HG02938 (cell line): ENCODE measurements at regions not wholly inside any gene's neighbourhood (a gene's known extent, or its start where the extent isn't known, plus 50 kb on each side); places are given as distances from the start of the nearest gene placed in this dataset.
A peak's percentile ranks its signal among the peaks of the same experiment; 100 is the strongest.
"Not testable (repeated sequence)": the region's sequence is repeated elsewhere in the genome, so short reads cannot be mapped to it uniquely, and the experiment has no call there.

Source experiments
- ATAC-seq: cut with Tn5 transposase; IDR thresholded peaks from one replicate; pipeline ENCODE4 v1.9.1; 2021; ENCODE audit warnings: mild to moderate bottlenecking, moderate library complexity; ENCODE audit not compliant: unreplicated experiment

DNA sequence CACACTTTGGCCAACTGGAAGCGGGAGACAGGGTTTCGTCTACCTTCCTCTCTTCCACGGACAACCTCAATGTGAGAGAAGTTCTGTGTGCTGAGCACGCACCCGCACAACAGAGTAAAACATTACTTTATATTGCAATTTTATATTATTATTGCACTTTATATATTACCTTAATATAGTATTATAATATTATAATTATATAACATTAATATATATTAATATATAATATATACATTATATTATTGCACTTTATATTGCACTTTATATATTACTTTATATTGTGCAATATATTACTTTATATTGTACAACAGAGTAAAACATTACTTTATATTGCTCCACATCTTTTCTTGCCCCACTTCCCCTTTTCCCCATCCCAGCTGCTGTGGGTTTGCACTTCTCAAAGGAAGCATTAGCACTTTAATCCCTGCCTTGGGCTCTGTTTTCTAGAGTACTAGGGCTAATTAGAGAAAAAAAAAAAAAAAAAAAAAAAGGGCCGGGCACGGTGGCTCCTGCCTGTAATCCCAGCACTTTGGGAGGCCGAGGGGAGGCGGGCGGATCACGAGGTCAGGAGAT lies 76.4 kb upstream of the SLC4A7 start:
- no peak for ATAC-seq

DNA sequence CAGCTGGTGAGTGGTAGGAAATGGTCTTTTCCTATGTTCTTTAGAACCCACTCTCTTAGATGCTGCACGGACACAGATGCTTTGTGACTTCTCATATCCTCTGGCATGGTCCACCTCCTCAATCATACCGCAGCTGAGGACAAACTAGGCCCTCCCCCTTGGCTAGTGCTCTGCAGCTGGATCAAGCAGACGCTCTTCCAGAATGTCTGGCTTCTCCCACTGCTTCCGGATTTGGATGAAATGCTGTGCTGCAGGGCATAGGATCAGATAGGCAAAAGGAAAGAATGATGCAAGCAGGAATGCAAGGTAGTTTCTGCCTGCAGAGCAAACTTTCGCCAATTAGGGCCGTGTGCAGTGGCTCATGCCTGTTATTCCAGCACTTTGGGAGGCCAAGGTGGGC lies 75.7 kb upstream of the SLC4A7 start:
- ATAC-seq = no peak

DNA sequence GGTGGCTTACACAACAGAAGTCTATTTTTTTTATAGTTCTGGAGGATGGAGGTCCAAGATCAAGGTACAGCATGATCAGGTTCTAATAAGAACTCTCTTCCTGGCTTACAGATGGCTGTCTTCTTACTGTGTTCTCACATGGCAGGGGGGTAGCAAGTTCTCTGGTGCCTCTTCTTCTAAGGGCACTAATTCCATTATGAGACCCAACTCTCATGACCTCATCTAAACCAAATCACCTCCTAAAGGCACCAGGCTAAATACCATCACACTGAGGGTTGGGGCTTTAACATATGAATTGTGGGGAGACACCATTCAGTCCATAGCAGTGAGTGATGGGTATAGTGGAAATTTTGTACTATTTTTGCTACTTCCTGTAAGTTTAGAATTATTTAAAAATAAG lies 75.2 kb upstream of the SLC4A7 start:
- ATAC-seq = no peak

DNA sequence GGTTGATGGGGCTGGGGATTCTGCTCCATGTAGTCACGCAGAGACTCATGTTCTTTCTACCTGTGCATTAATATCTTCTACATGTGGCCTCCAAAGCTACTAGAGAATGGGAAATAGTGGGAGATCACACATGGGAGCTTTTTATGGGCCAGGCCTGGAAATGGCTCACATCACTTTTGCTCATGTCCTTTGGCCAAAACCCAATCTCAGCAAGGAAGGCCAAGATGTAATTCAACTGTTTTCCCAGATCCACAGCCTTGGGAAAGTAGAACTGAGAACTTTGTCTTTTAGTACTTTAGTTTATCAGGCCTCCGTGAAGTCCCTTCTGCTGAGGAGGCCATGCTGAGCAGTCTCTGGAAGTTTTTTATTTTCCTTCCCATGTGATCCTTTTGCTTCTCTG lies 73.2 kb upstream of the SLC4A7 start:
- ATAC-seq = no peak

DNA sequence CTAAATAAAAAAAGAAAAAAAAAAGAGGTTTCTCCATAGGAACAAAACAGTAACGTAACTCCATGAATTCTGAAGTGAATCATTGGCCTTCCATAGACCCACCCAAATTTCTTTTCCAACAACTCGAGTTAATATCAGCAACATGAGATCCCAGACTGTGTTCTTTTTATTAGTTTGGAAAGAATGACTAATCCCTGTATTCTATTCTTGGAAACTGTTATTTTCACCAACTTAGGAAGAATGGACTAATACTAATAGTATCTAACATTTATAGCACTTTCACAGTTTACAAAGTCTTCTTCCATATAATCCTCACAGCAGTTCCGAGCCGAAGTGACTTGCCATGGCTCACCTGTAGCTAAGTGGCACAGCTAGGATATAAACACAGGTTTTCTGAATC lies 72.7 kb upstream of the SLC4A7 start:
- no peak for ATAC-seq

DNA sequence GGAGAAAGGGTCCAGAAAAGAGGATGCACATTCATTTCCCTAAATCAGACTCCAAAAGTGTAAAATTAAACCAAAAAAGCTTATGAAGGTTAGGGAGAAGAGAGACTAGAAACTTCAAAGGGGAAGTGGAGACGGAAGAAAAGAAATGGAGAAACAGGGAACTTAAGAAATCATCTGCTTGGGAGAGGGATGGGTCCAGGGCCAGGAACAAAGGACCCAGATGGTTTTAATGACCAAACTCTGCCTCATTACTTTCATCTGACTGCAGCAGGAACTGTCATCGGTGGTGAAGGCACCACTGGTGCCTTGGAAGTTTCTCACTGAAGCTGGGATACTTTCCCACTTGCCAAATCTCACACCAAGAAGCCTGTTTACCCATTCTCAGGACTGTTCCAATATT lies 70.5 kb upstream of the SLC4A7 start:
- no peak for ATAC-seq

DNA sequence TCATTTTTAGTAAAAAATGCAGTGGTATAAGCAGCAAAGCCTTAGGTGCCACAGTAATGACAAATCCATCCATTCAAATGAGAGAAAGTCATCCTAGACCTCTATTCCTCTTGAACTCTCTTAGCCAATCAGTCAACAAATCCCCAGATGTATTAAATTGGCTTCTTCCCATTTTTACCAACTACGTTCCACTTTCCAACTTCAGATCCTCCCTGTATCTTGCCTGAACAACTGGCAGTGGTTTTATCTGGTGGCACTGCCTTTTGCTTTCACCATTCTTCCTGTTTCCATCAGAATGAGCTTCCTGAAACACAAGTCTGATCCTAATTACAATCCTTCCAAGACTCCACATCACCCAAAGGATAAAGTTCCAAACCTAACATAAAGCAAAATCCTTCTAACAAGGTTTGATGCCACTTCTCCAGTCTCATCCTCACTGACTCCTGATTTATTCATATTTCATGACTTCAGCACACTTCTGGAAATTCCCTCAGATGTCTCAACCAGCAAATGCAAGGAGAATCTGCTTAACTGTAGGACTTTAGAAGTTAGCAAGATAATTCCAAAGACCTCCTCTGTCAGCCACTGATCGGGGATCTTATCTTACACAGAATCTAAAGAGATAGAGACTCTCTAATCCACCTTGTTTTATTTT lies 69.8 kb upstream of the SLC4A7 start:
- ATAC-seq = no peak

DNA sequence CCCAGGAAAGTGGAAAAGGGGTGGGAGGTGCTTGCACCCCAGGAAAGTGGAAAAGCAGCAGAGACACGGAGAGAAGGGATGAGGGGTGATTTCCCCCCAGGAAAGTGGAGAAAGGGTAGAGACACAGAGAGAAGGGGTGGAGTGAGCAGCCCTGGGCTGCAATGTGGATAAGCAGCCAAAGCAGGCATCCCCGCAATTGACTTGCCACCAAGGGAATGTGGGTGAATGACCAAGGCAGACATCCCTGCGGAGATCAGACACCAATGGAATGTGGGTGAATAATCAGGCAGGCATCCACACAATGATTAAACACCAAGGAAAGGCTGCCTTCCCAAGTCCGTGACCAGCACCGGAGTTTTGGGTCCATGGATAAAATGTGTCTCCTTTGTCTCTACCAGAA lies 68.5 kb upstream of the SLC4A7 start:
- ATAC-seq = not testable (repeated sequence)

DNA sequence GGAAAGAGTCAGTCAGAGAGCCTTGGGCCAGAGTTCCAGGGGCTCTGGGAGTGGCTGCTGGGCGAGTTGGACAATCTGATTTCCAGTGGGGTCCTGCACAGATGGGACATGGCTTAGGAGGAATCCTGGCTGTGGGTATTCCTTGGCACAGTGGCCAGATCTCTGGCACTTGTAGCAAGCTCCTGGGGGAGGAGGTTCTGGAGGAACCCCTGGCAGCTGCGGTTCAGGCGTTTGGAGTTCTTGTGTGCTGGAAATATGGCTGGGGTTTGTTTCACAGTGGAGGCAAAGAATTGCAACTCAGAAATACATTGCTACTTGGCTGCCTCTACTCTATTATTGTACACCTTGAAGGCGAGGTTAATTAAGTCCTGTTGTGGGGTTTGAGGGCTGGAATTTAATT lies 67.2 kb upstream of the SLC4A7 start:
- not testable (repeated sequence) for ATAC-seq

DNA sequence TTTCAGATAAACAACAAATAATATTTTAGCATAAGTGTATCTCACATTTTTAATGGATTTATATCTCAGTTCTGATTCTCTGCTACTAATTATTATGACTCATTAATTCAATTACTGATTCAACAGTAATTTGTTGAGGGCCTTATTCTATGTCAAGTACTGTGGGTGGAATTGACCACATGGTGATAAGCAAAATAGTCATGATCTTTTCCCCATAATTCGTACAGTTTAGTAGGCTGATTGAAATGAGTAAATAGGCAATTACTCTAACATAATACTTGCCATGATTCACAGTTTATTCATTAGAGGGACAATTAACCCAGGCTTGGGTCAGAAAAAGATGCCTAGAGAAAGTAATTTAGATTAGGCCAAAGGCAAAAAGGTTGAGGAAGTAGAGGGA lies 60.9 kb upstream of the SLC4A7 start:
- no peak for ATAC-seq

DNA sequence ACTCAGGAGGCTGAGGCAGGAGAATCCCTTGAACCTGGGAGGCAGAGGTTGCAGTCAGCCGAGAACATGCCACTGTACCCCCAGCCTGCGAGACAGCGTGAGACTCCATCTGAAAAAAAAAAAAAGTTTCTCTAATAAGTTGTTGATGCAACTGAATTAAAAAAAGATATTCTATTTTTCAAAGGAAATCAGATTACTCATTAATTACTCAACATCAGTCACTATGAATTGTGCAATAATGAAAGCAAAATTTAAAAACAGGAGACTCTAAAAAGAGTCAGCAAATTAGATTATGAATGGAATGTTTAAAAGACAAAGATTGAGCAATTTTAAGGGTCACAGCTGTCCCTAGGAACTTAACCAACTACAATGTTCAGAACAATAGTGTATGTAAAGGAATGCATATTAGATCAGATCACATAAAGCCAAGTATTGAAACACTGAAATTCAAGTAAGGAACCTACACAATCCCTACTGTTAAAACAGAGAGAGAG lies 60.2 kb upstream of the SLC4A7 start:
- no peak for ATAC-seq

DNA sequence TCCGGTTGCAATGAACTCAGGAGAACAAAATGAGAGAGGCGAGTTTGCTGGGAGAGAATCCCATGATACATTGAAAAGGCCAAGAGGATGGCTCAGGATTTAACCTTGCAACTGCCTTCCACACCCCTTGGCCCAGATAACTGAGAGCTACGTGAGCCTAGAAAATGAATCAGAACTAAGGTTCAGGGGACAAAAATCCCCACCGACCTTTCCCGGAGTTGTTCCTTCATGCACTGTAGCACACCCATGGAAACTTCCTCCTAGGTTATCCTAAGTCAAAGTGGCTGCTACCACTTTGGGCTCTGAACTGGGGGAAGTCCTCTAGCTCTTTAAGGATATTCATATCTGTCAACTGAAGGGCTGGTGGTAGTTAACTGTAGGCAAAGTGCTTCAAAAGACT lies 58.3 kb upstream of the SLC4A7 start:
- no peak for ATAC-seq

DNA sequence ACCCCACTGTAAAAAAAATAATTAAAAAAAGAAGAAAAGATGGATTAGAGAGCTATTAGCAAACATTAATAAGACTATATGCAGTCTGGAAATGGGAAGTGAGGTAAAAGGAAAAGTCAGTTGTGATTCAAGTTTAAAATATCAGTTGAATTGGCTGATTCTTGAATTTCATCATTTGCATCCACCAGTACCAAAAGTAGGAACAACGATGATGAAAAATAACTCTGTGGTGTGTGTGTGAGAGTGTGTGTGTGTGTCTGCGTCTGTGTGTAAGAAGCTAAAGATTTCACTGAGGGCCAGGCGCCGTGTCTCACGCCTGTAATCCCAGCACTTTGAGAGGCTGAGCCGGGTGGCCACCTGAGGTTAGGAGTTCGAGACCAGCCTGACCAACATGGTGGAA lies 56.0 kb upstream of the SLC4A7 start:
- ATAC-seq = no peak

DNA sequence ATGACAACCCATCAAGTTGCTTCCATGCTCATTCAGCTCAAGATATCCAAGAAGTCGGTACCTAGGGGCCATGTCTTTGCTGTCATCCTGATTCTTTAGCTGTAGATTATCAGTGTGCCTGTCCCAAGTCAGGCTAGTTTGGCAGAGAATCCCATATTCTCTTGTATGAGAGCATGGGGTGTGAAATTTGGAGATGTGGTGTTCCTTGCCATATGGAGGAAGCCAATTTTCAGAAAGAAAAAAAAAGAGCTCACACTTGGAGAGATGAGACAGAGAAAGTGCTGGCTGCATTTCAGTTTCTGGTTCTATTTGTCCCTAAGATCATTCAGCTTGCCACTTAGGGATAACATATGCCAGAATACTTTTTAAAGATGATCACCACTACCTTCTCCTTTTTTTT lies 52.3 kb upstream of the SLC4A7 start:
- no peak for ATAC-seq

DNA sequence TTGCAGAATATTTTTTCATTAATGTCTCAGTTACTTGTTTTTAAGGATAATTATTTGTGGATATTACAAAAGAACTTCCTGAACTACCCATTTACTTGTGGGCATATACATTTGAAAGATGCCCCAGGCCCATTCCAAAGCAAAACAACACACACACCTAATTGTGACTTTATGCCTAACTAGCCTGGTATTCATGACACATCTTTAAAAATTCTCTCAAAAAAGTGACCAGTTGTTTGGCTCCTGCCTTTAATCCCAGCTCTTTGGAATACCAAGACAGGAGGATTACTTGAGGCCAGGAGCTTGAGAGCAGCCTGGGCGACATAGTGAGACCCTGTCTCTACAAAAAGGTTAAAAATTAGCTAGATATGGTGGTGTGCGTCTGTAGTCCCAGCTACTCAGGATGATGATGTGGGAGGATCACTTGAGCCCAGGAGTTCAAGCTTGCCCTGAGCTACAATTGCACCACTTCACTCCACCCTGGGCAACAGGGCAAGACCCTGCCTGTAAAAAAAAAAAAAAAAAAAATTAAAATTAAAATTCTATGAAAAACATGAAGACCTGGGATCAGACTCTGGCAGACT lies 51.7 kb upstream of the SLC4A7 start:
- ATAC-seq = no peak

DNA sequence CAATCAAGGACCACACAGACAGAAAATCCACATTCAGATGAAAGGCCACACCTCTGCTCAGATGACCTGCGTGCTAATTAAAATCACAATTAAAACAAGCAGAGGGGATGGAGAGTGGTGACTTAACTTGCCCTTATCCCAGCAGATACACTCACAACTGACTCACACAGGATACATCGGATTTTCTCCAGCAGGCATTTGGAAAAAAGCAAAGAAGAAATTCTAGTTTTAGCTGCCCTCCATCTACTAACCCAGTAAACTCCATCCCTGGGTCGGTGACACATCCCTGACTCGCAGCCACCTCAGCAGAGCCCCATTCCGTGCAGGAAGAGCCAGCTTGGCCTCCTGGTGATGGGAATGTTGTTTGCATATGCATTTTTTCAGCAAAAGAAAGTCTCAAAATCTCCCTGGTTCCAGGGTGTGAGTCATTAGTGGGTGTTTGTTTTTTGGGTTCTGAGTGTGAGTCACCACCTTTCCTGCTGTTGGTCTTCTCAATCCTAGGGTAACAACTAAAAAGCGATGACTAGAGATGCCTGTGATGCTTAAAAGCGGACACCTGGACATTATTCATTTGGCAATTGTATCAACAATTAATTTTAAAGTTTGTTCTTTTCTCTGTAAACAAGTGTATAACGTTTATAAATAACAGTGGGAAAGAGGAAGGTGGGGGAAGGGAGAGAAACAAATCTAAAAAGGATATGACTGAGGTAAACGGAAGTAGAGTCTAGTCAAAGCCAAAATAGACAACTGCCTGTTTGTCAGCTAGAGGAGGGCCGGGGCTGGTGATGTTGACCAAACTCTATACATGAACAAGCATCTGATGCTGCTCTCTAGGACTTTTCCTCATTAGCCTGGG lies 49.8 kb upstream of the SLC4A7 start:
- ATAC-seq = peak; percentile 77
